OCI-LY7 (cell line): ENCODE measurements at regions not wholly inside any gene's neighbourhood (a gene's known extent, or its start where the extent isn't known, plus 50 kb on each side); places are given as distances from the start of the nearest gene placed in this dataset.

ENCODE experiments used
- BruUV-seq: library from RNA; stranded (reverse); fragments of 400-500 nt; replicated peaks from 2 replicates; lab custom pipeline; 2021; lab: Mats Ljungman, UMichigan
- CTCF ChIA-PET: fragments of 300-600 bp; sonication (Branson Sonifier 250); formaldehyde crosslinking; loops from one replicate; lab custom pipeline; 2022; ENCODE audit warnings: antibody characterized with exemption; ENCODE audit not compliant: unreplicated experiment; lab: Charles Lee
- POLR2A ChIA-PET: fragments of 300-600 bp; sonication (Branson Sonifier 250); formaldehyde crosslinking; loops from one replicate; lab custom pipeline; 2022; ENCODE audit warnings: antibody characterized with exemption; lab: Charles Lee
- DNase-seq: peaks from one replicate; pipeline ENCODE4 v3.0.0-alpha.2; 2015; ENCODE audit warnings: low spot score
- H2AFZ ChIP-seq: fragments of 200-600 bp; sonication (generic), shearing (Covaris generic); 2 replicates; pipeline ENCODE4 v1.6.1; 2014; ENCODE audit warnings: mild to moderate bottlenecking, antibody characterized with exemption, low read length, moderate library complexity
- H3K27ac ChIP-seq: fragments of 200-600 bp; sonication (generic); 2 replicates; pipeline ENCODE4 v1.5.1; 2014; ENCODE audit warnings: mixed run types, low read depth, mild to moderate bottlenecking, moderate library complexity, low read length, inconsistent platforms; ENCODE audit not compliant: poor library complexity, severe bottlenecking
- H3K36me3 ChIP-seq: fragments of 200-600 bp; sonication (generic); 2 replicates; pipeline ENCODE4 v1.6.1; 2014; ENCODE audit warnings: mild to moderate bottlenecking, antibody characterized with exemption, low read length, moderate library complexity, mixed read lengths; ENCODE audit not compliant: insufficient read depth
- H3K4me1 ChIP-seq: fragments of 200-600 bp; sonication (generic); 2 replicates; pipeline ENCODE4 v1.5.1; 2014; ENCODE audit warnings: mild to moderate bottlenecking, low read length; ENCODE audit not compliant: insufficient read depth, poor library complexity, severe bottlenecking
- H3K4me2 ChIP-seq: fragments of 200-600 bp; sonication (generic); 2 replicates; pipeline ENCODE4 v1.6.1; 2014; ENCODE audit warnings: mild to moderate bottlenecking, low read length
- H3K4me3 ChIP-seq: fragments of 200-600 bp; sonication (generic); 2 replicates; pipeline ENCODE4 v1.5.1; 2014; ENCODE audit warnings: mild to moderate bottlenecking, low read depth, low read length; ENCODE audit not compliant: poor library complexity, severe bottlenecking
- H3K79me2 ChIP-seq: fragments of 200-600 bp; sonication (generic); 2 replicates; pipeline ENCODE4 v1.6.1; 2016; ENCODE audit warnings: low read depth, mild to moderate bottlenecking, low read length, moderate library complexity, mixed read lengths; ENCODE audit not compliant: insufficient read depth
- H3K9me2 ChIP-seq: fragments of 200-600 bp; sonication (generic); 2 replicates; pipeline ENCODE4 v1.6.1; 2016; ENCODE audit warnings: mild to moderate bottlenecking, low read length, mixed read lengths; ENCODE audit not compliant: insufficient read depth
- H3K9me3 ChIP-seq: fragments of 200-600 bp; sonication (generic); 2 replicates; pipeline ENCODE4 v1.6.1; 2014; ENCODE audit warnings: mild to moderate bottlenecking, mixed run types, low read length, mixed read lengths
- H4K20me1 ChIP-seq: fragments of 200-600 bp; sonication (generic); 2 replicates; pipeline ENCODE4 v1.6.1; 2014; ENCODE audit warnings: mild to moderate bottlenecking, antibody characterized with exemption, low read length, moderate library complexity, mixed read lengths; ENCODE audit not compliant: insufficient read depth
- EZH2phosphoT487 ChIP-seq: fragments of 200-600 bp; sonication (generic); IDR thresholded peaks from 2 replicates; pipeline ENCODE4 v1.6.1; 2018; ENCODE audit warnings: low read depth, borderline replicate concordance, mild to moderate bottlenecking, mixed run types, antibody characterized with exemption, low read length, moderate library complexity, mixed read lengths
- intact Hi-C: fragments of 100-400 bp; cut with micrococcal nuclease; formaldehyde crosslinking; loops from one replicate; pipeline ENCODE4 v1.10.0; 2022; ENCODE audit not compliant: unreplicated experiment
- TF ChIP-seq, protein P1 (sequence below): fragments of 200-600 bp; sonication (generic); conservative IDR thresholded peaks from 2 replicates; pipeline ENCODE4 v1.5.1; 2014; ENCODE audit warnings: mild to moderate bottlenecking, antibody characterized with exemption, low read length, moderate library complexity, mixed read lengths

DNA sequence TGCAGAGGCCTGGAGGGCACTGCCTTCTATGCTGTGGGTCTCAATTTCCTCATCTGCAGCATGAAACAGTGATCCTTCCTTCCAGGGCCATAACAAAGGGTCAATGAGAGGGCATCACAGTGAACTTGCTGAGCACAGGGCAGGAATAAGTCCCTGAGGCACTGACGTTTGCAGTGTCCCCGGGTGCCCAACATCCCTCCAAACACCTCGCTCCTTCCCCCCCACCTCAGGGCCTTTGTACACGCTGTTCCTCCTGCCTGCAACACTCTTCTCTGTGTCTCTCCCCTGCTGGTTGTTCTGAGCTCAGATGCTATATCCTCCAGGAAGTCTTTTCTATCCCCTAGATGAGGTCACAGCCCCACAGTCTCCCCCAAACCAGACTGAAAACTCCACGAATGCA, 59.7 kb upstream of the TCF20 start:
- ChIA-PET POLR2A (interaction anchor here (0.5 to 1.0 kb wide), 2 partner anchors 549 to 859 kb away, joined by 3 to 4 read pairs; no protein-coding TSS in a partner anchor), CTCF (no interaction called here)
- Histone ChIP-seq H2AFZ (no peak overlapping the region), H3K27ac (no peak overlapping the region), H4K20me1 (no peaks in the 10 kb centered on the region), H3K4me3 (no peak overlapping the region), H3K4me1 (peaks cover 22% of the 10 kb centered on the region), H3K79me2 (no peaks in the 10 kb centered on the region), H3K9me3 (no peaks in the 10 kb centered on the region), H3K9me2 (no peaks in the 10 kb centered on the region), H3K4me2 (no peak overlapping the region), H3K36me3 (no peaks in the 10 kb centered on the region)
- no peak for DNase-seq
- no peak for TF ChIP-seq EZH2phosphoT487
- TF ChIP-seq, protein P1, sequence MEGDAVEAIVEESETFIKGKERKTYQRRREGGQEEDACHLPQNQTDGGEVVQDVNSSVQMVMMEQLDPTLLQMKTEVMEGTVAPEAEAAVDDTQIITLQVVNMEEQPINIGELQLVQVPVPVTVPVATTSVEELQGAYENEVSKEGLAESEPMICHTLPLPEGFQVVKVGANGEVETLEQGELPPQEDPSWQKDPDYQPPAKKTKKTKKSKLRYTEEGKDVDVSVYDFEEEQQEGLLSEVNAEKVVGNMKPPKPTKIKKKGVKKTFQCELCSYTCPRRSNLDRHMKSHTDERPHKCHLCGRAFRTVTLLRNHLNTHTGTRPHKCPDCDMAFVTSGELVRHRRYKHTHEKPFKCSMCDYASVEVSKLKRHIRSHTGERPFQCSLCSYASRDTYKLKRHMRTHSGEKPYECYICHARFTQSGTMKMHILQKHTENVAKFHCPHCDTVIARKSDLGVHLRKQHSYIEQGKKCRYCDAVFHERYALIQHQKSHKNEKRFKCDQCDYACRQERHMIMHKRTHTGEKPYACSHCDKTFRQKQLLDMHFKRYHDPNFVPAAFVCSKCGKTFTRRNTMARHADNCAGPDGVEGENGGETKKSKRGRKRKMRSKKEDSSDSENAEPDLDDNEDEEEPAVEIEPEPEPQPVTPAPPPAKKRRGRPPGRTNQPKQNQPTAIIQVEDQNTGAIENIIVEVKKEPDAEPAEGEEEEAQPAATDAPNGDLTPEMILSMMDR, result no peak
- BruUV-seq, result no TSS peak
- intact Hi-C loops, result loop anchor here (2.0 kb wide), 1 partner anchor 33 kb away; no protein-coding TSS in a partner anchor

GRCh38 chr22:42329504-42329903, 59.1 kb upstream of the TCF20 start:
- CTCF ChIA-PET, result no interaction called here
- Histone ChIP-seq H3K4me1 (peaks cover 28% of the 10 kb centered on the region), H3K4me3 (no peak overlapping the region), H2AFZ (no peak overlapping the region), H4K20me1 (no peaks in the 10 kb centered on the region), H3K4me2 (no peak overlapping the region), H3K36me3 (no peaks in the 10 kb centered on the region), H3K27ac (no peak overlapping the region), H3K79me2 (no peaks in the 10 kb centered on the region), H3K9me2 (no peaks in the 10 kb centered on the region), H3K9me3 (no peaks in the 10 kb centered on the region)
- BruUV-seq, result no TSS peak
- no peak for TF ChIP-seq EZH2phosphoT487
- TF ChIP-seq, protein P1, result no peak
- intact Hi-C loops, result loop anchor here (1.0 kb wide), 1 partner anchor 26 kb away; no protein-coding TSS in a partner anchor
- POLR2A ChIA-PET, result interaction anchor here (1.0 kb wide), 1 partner anchor 548 kb away, joined by 3 read pairs; no protein-coding TSS in a partner anchor
- no peak for DNase-seq

DNA sequence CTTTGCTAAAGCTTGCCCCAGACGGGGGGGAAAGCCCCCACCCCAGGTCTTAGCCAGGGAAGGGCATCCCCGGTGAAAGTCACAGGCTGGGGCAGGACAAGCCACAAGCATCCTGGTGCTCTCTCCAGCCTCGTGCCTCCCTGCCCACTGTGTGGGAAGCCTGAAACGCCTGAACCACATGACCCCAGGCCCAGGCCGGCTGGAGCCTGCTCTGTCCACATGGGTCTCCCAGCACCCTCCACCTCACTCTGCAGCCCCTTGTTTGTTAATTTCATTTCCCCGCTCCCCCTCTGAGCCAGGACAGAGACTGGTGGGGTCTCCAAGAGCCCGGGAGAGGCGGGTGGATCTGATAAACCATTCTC, 58.3 kb upstream of the TCF20 start:
- ChIA-PET CTCF (no interaction called here), POLR2A (no interaction called here)
- H3K9me3 ChIP-seq, result no peaks in the 10 kb centered on the region
- no peaks in the 10 kb centered on the region for H3K79me2 ChIP-seq
- peaks cover 30% of the 10 kb centered on the region for H3K4me1 ChIP-seq
- intact Hi-C loops, result loop anchor here (1.0 kb wide), 1 partner anchor 25 kb away; no protein-coding TSS in a partner anchor
- no peaks in the 10 kb centered on the region for H4K20me1 ChIP-seq
- no peak overlapping the region for H3K4me2 ChIP-seq
- no peak overlapping the region for H3K4me3 ChIP-seq
- no TSS peak for BruUV-seq
- no peak for DNase-seq
- TF ChIP-seq EZH2phosphoT487, result no peak
- TF ChIP-seq, protein P1, result no peak
- no peak overlapping the region for H3K27ac ChIP-seq
- no peak overlapping the region for H2AFZ ChIP-seq
- no peaks in the 10 kb centered on the region for H3K36me3 ChIP-seq
- H3K9me2 ChIP-seq, result no peaks in the 10 kb centered on the region
